SU-DHL-6 (cell line): ENCODE measurements at regions not wholly inside any gene's neighbourhood (a gene's known extent, or its start where the extent isn't known, plus 50 kb on each side); places are given as distances from the start of the nearest gene placed in this dataset.

Experiments used
- H2AFZ ChIP-seq: fragments of 200-600 bp; sonication (generic); 2 replicates; pipeline ENCODE4 v1.6.1; 2014; ENCODE audit warnings: low read depth, mild to moderate bottlenecking, moderate library complexity, mixed read lengths, antibody characterized with exemption, low read length; ENCODE audit not compliant: severe bottlenecking
- H3F3A ChIP-seq: fragments of 200-600 bp; shearing (Covaris generic); 2 replicates; pipeline ENCODE4 v1.6.0; 2016; ENCODE audit warnings: antibody characterized with exemption, mild to moderate bottlenecking; ENCODE audit not compliant: insufficient read depth
- H3K27ac ChIP-seq: fragments of 200-600 bp; sonication (generic); 2 replicates; pipeline ENCODE4 v1.5.1; 2016; ENCODE audit warnings: low read depth, mild to moderate bottlenecking, low read length, moderate library complexity, mixed read lengths
- H3K27me3 ChIP-seq: fragments of 200-600 bp; sonication (generic), shearing (Covaris generic); 2 replicates; pipeline ENCODE4 v1.6.0; 2014; ENCODE audit warnings: mild to moderate bottlenecking, low read length
- H3K36me3 ChIP-seq: fragments of 200-600 bp; sonication (generic); 2 replicates; pipeline ENCODE4 v1.6.1; 2014; ENCODE audit warnings: mild to moderate bottlenecking, low read length, mixed read lengths
- H3K4me2 ChIP-seq: fragments of 300-600, 200-600 bp; shearing (Covaris generic), sonication (generic); 2 replicates; pipeline ENCODE4 v1.6.0; 2014; ENCODE audit warnings: low read length, low read depth, mild to moderate bottlenecking; ENCODE audit not compliant: poor library complexity, severe bottlenecking
- H3K4me3 ChIP-seq: fragments of 200-600 bp; sonication (generic); 2 replicates; pipeline ENCODE4 v1.5.1; 2014; ENCODE audit warnings: antibody characterized with exemption, low read length, mild to moderate bottlenecking, mixed read lengths; ENCODE audit not compliant: insufficient read depth, poor library complexity, severe bottlenecking
- H3K79me2 ChIP-seq: fragments of 200-600 bp; sonication (generic); 2 replicates; pipeline ENCODE4 v1.6.1; 2014; ENCODE audit warnings: mild to moderate bottlenecking, low read length, moderate library complexity; ENCODE audit not compliant: insufficient read depth
- H3K9ac ChIP-seq: fragments of 200-600 bp; sonication (generic); 2 replicates; pipeline ENCODE4 v1.7.0; 2014; ENCODE audit warnings: mild to moderate bottlenecking, low read length
- H3K9me2 ChIP-seq: fragments of 200-600 bp; sonication (generic); replicated peaks from 2 replicates; pipeline ENCODE4 v1.6.1; 2014; ENCODE audit warnings: low read length; ENCODE audit not compliant: insufficient read depth
- H3K9me3 ChIP-seq: fragments of 200-600 bp; sonication (generic); 2 replicates; pipeline ENCODE4 v1.6.1; 2014; ENCODE audit warnings: low read length, mixed read lengths; ENCODE audit not compliant: insufficient read depth
- H4K20me1 ChIP-seq: fragments of 200-600 bp; sonication (generic); 2 replicates; pipeline ENCODE4 v1.6.1; 2014; ENCODE audit warnings: low read depth, mild to moderate bottlenecking, antibody characterized with exemption, low read length, moderate library complexity, mixed read lengths
- EZH2phosphoT487 ChIP-seq: fragments of 200-600 bp; sonication (generic), shearing (Covaris generic); conservative IDR thresholded peaks from 2 replicates; pipeline ENCODE4 v1.6.1; 2018; ENCODE audit warnings: mild to moderate bottlenecking, antibody characterized with exemption, low read length, moderate library complexity, mixed read lengths
- TF ChIP-seq, protein P1 (sequence below): fragments of 200-600 bp; sonication (generic); IDR thresholded peaks from one replicate; pipeline ENCODE4 v1.5.1; 2017; ENCODE audit warnings: antibody characterized with exemption, mild to moderate bottlenecking, low read length, moderate library complexity; ENCODE audit not compliant: insufficient read depth, poor library complexity, severe bottlenecking

- no peak overlapping the region for H2AFZ ChIP-seq
- no peak overlapping the region for H3K9ac ChIP-seq
- no peaks in the 10 kb centered on the region for H3K27me3 ChIP-seq
- TF ChIP-seq, protein P1, sequence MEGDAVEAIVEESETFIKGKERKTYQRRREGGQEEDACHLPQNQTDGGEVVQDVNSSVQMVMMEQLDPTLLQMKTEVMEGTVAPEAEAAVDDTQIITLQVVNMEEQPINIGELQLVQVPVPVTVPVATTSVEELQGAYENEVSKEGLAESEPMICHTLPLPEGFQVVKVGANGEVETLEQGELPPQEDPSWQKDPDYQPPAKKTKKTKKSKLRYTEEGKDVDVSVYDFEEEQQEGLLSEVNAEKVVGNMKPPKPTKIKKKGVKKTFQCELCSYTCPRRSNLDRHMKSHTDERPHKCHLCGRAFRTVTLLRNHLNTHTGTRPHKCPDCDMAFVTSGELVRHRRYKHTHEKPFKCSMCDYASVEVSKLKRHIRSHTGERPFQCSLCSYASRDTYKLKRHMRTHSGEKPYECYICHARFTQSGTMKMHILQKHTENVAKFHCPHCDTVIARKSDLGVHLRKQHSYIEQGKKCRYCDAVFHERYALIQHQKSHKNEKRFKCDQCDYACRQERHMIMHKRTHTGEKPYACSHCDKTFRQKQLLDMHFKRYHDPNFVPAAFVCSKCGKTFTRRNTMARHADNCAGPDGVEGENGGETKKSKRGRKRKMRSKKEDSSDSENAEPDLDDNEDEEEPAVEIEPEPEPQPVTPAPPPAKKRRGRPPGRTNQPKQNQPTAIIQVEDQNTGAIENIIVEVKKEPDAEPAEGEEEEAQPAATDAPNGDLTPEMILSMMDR: no peak
- no peak for TF ChIP-seq EZH2phosphoT487
- H3K4me3 ChIP-seq: no peak overlapping the region
- no peaks in the 10 kb centered on the region for H4K20me1 ChIP-seq
- H3K9me2 ChIP-seq: no peaks in the 10 kb centered on the region
- H3K36me3 ChIP-seq: no peaks in the 10 kb centered on the region
- no peak overlapping the region for H3K27ac ChIP-seq
- H3K9me3 ChIP-seq: no peaks in the 10 kb centered on the region
- H3F3A ChIP-seq: 0 out of 2 replicates have a peak, but pooled peaks cover 4% of the 10 kb centered on the region
- H3K4me2 ChIP-seq: no peak overlapping the region
- H3K79me2 ChIP-seq: peaks cover 31% of the 10 kb centered on the region; the same call in 1 of the 2 replicates
Measured at GRCh38 chrX:10045327-10046000, 78.3 kb downstream of the CLDN34 start.

- Histone ChIP-seq H4K20me1 (no peaks in the 10 kb centered on the region), H3K4me2 (no peak overlapping the region), H3K79me2 (peaks cover 35% of the 10 kb centered on the region), H3K9ac (no peak overlapping the region), H3K9me2 (no peaks in the 10 kb centered on the region), H3K27ac (no peak overlapping the region), H3K36me3 (no peaks in the 10 kb centered on the region), H3K27me3 (no peaks in the 10 kb centered on the region), H2AFZ (no peak overlapping the region), H3K4me3 (no peak overlapping the region), H3K9me3 (no peaks in the 10 kb centered on the region), H3F3A (0 out of 2 replicates have a peak, but pooled peaks cover 4% of the 10 kb centered on the region)
- TF ChIP-seq, protein P1: no peak
- no peak for TF ChIP-seq EZH2phosphoT487
Measured at GRCh38 chrX:10047133-10047532, 80.0 kb downstream of the CLDN34 start.

DNA sequence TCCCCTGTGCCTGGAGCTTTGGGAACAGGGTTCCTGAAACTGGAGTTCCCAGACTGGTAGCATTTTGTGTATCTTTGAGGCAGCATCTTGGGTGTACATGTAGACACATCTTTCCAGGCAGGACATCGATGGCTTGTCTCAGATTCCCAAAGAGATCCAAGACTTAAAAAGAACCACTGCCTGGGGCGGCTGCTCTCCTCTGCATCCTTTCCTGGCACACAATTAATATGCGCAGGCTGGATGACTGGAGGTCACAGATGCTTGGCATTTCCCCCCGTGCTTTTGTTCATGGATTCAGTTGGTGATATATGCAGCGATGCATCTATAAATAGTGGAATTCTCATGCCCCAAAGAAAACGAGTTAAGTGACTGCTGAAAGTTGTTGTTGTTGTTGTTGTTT, 80.5 kb downstream of the CLDN34 start:
- Histone ChIP-seq H3F3A (0 out of 2 replicates have a peak, but pooled peaks cover 4% of the 10 kb centered on the region), H3K9me3 (no peaks in the 10 kb centered on the region), H3K27me3 (no peaks in the 10 kb centered on the region), H3K4me2 (no peak overlapping the region), H3K36me3 (no peaks in the 10 kb centered on the region), H3K79me2 (peaks cover 40% of the 10 kb centered on the region), H3K4me3 (no peak overlapping the region), H3K9me2 (no peaks in the 10 kb centered on the region), H3K27ac (no peak overlapping the region), H3K9ac (no peak overlapping the region), H4K20me1 (no peaks in the 10 kb centered on the region), H2AFZ (no peak overlapping the region)
- no peak for TF ChIP-seq EZH2phosphoT487
- TF ChIP-seq, protein P1: no peak
